RWPE2 (cell line): ENCODE measurements at regions not wholly inside any gene's neighbourhood (a gene's known extent, or its start where the extent isn't known, plus 50 kb on each side); places are given as distances from the start of the nearest gene placed in this dataset.

Source experiments
- ATAC-seq: fragments of 200-7000 bp; cut with Tn5 transposase; 3 replicates; pipeline ENCODE4 v1.9.1; 2021; ENCODE audit warnings: low read depth
- DNase-seq: peaks from one replicate; pipeline ENCODE4 v3.0.0-alpha.2; 2020; ENCODE audit warnings: low spot score
- H3K27ac ChIP-seq: fragments of 450-650 bp; 2 replicates; pipeline ENCODE4 v1.5.1; 2017; ENCODE audit warnings: mild to moderate bottlenecking; ENCODE audit not compliant: poor library complexity, severe bottlenecking
- H3K27me3 ChIP-seq: fragments of 250-450 bp; sonication (Bioruptor Pico); 2 replicates; pipeline ENCODE4 v1.5.1; 2021; ENCODE audit warnings: mild to moderate bottlenecking, moderate library complexity; ENCODE audit not compliant: insufficient read depth, poor library complexity, severe bottlenecking
- H3K36me3 ChIP-seq: fragments of 250-450 bp; sonication (Bioruptor Pico); 2 replicates; pipeline ENCODE4 v1.5.1; 2020; ENCODE audit warnings: low read depth, mild to moderate bottlenecking, moderate library complexity
- H3K4me1 ChIP-seq: fragments of 250-450 bp; sonication (Bioruptor Pico); 2 replicates; pipeline ENCODE4 v1.5.1; 2021; ENCODE audit warnings: mild to moderate bottlenecking, moderate library complexity; ENCODE audit not compliant: insufficient read depth, poor library complexity, severe bottlenecking
- H3K4me3 ChIP-seq: fragments of 250-450 bp; sonication (Bioruptor Pico); 2 replicates; pipeline ENCODE4 v1.5.1; 2021; ENCODE audit warnings: mild to moderate bottlenecking, moderate library complexity; ENCODE audit not compliant: severe bottlenecking
- H3K9me3 ChIP-seq: fragments of 250-450 bp; sonication (Bioruptor Pico); 2 replicates; pipeline ENCODE4 v1.5.1; 2021; ENCODE audit warnings: mild to moderate bottlenecking, moderate library complexity; ENCODE audit not compliant: severe bottlenecking
- CTCF ChIP-seq: fragments of 450-650 bp; IDR thresholded peaks from one replicate; pipeline ENCODE4 v1.5.1; 2017; ENCODE audit warnings: mild to moderate bottlenecking, moderate library complexity; ENCODE audit not compliant: poor library complexity, severe bottlenecking

DNA sequence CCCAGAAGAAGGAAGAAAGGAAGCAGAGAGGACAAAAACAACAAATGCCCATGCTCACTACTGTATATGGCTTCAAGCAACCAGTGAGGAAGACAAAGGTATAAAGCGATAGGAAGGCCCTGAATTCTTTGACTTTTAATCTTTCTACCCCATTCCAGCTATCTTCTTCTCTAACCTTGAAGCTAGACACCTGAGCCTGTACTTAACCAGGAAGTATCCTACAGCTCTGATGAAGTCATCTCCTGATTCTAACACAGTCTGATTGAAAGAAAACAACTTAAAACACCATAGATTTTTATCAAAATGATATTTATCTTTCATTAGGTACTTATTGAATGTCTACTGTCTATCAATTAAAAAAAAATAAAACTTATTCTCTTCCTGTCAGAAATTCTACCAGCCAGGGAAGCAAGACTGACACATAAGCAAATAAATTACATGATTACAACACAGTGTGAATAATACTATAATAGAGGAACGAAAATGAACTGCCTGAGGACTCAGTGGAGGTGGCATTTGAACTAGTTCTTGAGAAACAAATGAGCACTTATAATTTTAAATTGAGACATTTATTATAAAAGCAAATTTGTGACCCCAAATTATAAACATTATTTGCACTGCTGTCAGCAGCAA, 123.3 kb upstream of the ELL2 start:
- H3K27ac ChIP-seq, result peak overlapping the region; percentile 59
- no peaks in the 10 kb centered on the region for H3K27me3 ChIP-seq
- no peaks in the 10 kb centered on the region for H3K36me3 ChIP-seq
- no peak for TF ChIP-seq CTCF
- no peak overlapping the region for H3K4me3 ChIP-seq
- DNase-seq, result no peak
- H3K9me3 ChIP-seq, result no peaks in the 10 kb centered on the region
- H3K4me1 ChIP-seq, result peaks cover 28% of the 10 kb centered on the region
- peak; percentile 83 for ATAC-seq

GRCh38 chr5:96083361-96083881, 121.8 kb upstream of the ELL2 start:
- Histone ChIP-seq H3K4me1 (peaks cover 44% of the 10 kb centered on the region), H3K9me3 (no peaks in the 10 kb centered on the region), H3K27me3 (no peaks in the 10 kb centered on the region), H3K4me3 (no peak overlapping the region), H3K27ac (no peak overlapping the region), H3K36me3 (no peaks in the 10 kb centered on the region)
- no peak for DNase-seq
- no peak for ATAC-seq
- TF ChIP-seq CTCF, result no peak

- ATAC-seq (no peak), DNase-seq (no peak)
- Histone ChIP-seq H3K27ac (peak overlapping the region; percentile 92), H3K9me3 (no peaks in the 10 kb centered on the region), H3K27me3 (no peaks in the 10 kb centered on the region), H3K4me1 (peaks cover 59% of the 10 kb centered on the region), H3K36me3 (no peaks in the 10 kb centered on the region), H3K4me3 (no peak overlapping the region)
- no peak for TF ChIP-seq CTCF
Observed at GRCh38 chr5:96081276-96081858, 119.7 kb upstream of the ELL2 start.

- Histone ChIP-seq H3K4me3 (no peak overlapping the region), H3K27ac (peak overlapping the region; percentile 92), H3K9me3 (no peaks in the 10 kb centered on the region), H3K36me3 (no peaks in the 10 kb centered on the region), H3K27me3 (no peaks in the 10 kb centered on the region), H3K4me1 (peaks cover 64% of the 10 kb centered on the region)
- TF ChIP-seq CTCF, result no peak
- DNase-seq (no peak), ATAC-seq (peak; percentile 44; the same call in 2 of the 3 replicates)
Observed at GRCh38 chr5:96080557-96080956, 118.9 kb upstream of the ELL2 start.

- H3K27ac ChIP-seq, result peak overlapping the region; percentile 92
- H3K9me3 ChIP-seq, result no peaks in the 10 kb centered on the region
- DNase-seq, result no peak
- H3K36me3 ChIP-seq, result no peaks in the 10 kb centered on the region
- H3K4me3 ChIP-seq, result no peak overlapping the region
- no peak for ATAC-seq
- no peaks in the 10 kb centered on the region for H3K27me3 ChIP-seq
- TF ChIP-seq CTCF, result no peak
- H3K4me1 ChIP-seq, result peaks cover 64% of the 10 kb centered on the region
Observed at GRCh38 chr5:96079962-96080361, 118.3 kb upstream of the ELL2 start.
